CD14-positive monocyte (primary cell): ENCODE measurements at regions not wholly inside any gene's neighbourhood (a gene's known extent, or its start where the extent isn't known, plus 50 kb on each side); places are given as distances from the start of the nearest gene placed in this dataset.

Source experiments
- DNase-seq, 3 donors: peaks; one replicate each; pipeline ENCODE4 v3.0.0-alpha.2; 2011 to 2022
- H2AFZ ChIP-seq: 2 replicates; pipeline ENCODE4 v1.6.0; 2012; ENCODE audit warnings: mild to moderate bottlenecking, low read depth, low read length, inconsistent platforms; ENCODE audit not compliant: insufficient read depth, poor library complexity, severe bottlenecking
- H3K27ac ChIP-seq, 2 donors: 1 replicate in 1 of 2; 2 replicates in 1 of 2; pipeline ENCODE4 v1.5.1; 2012 to 2013; ENCODE audit warnings: low read length in 2 of 2, control low read depth in 1 of 2, inconsistent platforms in 1 of 2, low read depth in 1 of 2, mild to moderate bottlenecking in 1 of 2
- H3K27me3 ChIP-seq, 2 donors: one replicate each; pipeline versions ENCODE4 v1.6.0 to v1.6.1; 2011 to 2013; ENCODE audit warnings: low read length in 2 of 2; ENCODE audit not compliant: control insufficient read depth in 2 of 2, insufficient read depth in 2 of 2
- H3K36me3 ChIP-seq, 2 donors: replicated peaks in 1 of 2; 1 replicate in 1 of 2; 2 replicates in 1 of 2; pipeline versions ENCODE4 v1.5.1 to v1.6.1; 2012 to 2013; ENCODE audit warnings: low read length in 2 of 2, control low read depth in 1 of 2, inconsistent platforms in 1 of 2, mild to moderate bottlenecking in 1 of 2; ENCODE audit not compliant: insufficient read depth in 2 of 2, control insufficient read depth in 1 of 2
- H3K4me1 ChIP-seq, 2 donors: 1 replicate in 1 of 2; 2 replicates in 1 of 2; pipeline versions ENCODE4 v1.5.1 to v1.6.1; 2012 to 2013; ENCODE audit warnings: low read length in 2 of 2, control low read depth in 1 of 2, inconsistent platforms in 1 of 2, mild to moderate bottlenecking in 1 of 2, moderate library complexity in 1 of 2; ENCODE audit not compliant: insufficient read depth in 2 of 2, control insufficient read depth in 1 of 2
- H3K4me2 ChIP-seq: replicated peaks from 2 replicates; pipeline ENCODE3; 2012; ENCODE audit warnings: low read length, moderate library complexity, mild to moderate bottlenecking; ENCODE audit not compliant: poor library complexity, severe bottlenecking; ENCODE audit errors: extremely low read depth
- H3K4me3 ChIP-seq, 3 experiments: fragments of 200-600 bp in 1 of 3; sonication (generic) in 1 of 3; replicated peaks in 1 of 3; 1 replicate in 2 of 3; 2 replicates in 1 of 3; pipeline ENCODE4 v1.5.1; 2011 to 2013; ENCODE audit warnings: low read length in 3 of 3, mild to moderate bottlenecking in 3 of 3, control low read depth in 2 of 3, low read depth in 2 of 3, inconsistent platforms in 1 of 3, moderate library complexity in 1 of 3
- H3K79me2 ChIP-seq: 2 replicates; pipeline ENCODE4 v1.6.0; 2012; ENCODE audit warnings: mild to moderate bottlenecking, control low read depth, inconsistent platforms, low read length, moderate library complexity; ENCODE audit not compliant: insufficient read depth
- H3K9ac ChIP-seq: 2 replicates; pipeline ENCODE4 v1.6.0; 2017; ENCODE audit warnings: low read length, mild to moderate bottlenecking; ENCODE audit not compliant: insufficient read depth, poor library complexity, severe bottlenecking
- H3K9me3 ChIP-seq, 2 donors: replicated peaks in 1 of 2; 1 replicate in 1 of 2; 2 replicates in 1 of 2; pipeline versions ENCODE4 v1.5.1 to v1.6.1; 2012 to 2013; ENCODE audit warnings: low read length in 2 of 2, control low read depth in 1 of 2; ENCODE audit not compliant: control insufficient read depth in 1 of 2, insufficient read depth in 1 of 2
- H4K20me1 ChIP-seq: 2 replicates; pipeline ENCODE4 v1.6.0; 2012; ENCODE audit warnings: mild to moderate bottlenecking, low read length, control low read depth, moderate library complexity; ENCODE audit not compliant: insufficient read depth
- H3K27ac Mint-ChIP-seq, 7 donors: one replicate each; pipeline ENCODE4 v1.8.0; 2020; ENCODE audit warnings: mild to moderate bottlenecking in 7 of 7, mixed read lengths in 7 of 7, moderate library complexity in 6 of 7, inconsistent platforms in 2 of 7
- H3K27me3 Mint-ChIP-seq, 3 donors: one replicate each; pipeline ENCODE4 v1.8.0; 2021 to 2022; ENCODE audit warnings: low read depth in 3 of 3, mild to moderate bottlenecking in 3 of 3, mixed read lengths in 3 of 3, moderate library complexity in 3 of 3, inconsistent platforms in 1 of 3
- H3K36me3 Mint-ChIP-seq, 2 donors: one replicate each; pipeline ENCODE4 v1.8.0; 2020; ENCODE audit warnings: mixed read lengths in 2 of 2, inconsistent platforms in 1 of 2, mild to moderate bottlenecking in 1 of 2
- H3K4me1 Mint-ChIP-seq: one replicate; pipeline ENCODE4 v1.8.0; 2020; ENCODE audit warnings: mild to moderate bottlenecking, mixed read lengths
- H3K4me3 Mint-ChIP-seq, 2 donors: one replicate each; pipeline ENCODE4 v1.8.0; 2020; ENCODE audit warnings: mild to moderate bottlenecking in 2 of 2, mixed read lengths in 2 of 2, moderate library complexity in 1 of 2
- H3K9me3 Mint-ChIP-seq, 7 donors: one replicate each; pipeline ENCODE4 v1.8.0; 2020 to 2022; ENCODE audit warnings: mixed read lengths in 7 of 7, mild to moderate bottlenecking in 6 of 7, moderate library complexity in 6 of 7, inconsistent platforms in 2 of 7
- WGBS: methylation state at CpG from one replicate; pipeline ENCODE4 v1.1.5; 2013; ENCODE audit warnings: missing lambda C conversion rate; ENCODE audit not compliant: insufficient coverage; 5-methylcytosine and 5-hydroxymethylcytosine counted together
- intact Hi-C, 2 donors: fragments of 100-400 bp; cut with micrococcal nuclease; formaldehyde crosslinking; loops; one replicate each; pipeline versions ENCODE4 v1.15.0 to v1.15.1; 2023
- TF ChIP-seq, protein P1 (sequence below): fragments of 200-600 bp; IDR thresholded peaks from one replicate; pipeline ENCODE4 v1.8.0; 2022; ENCODE audit warnings: antibody characterized with exemption, mild to moderate bottlenecking

DNA sequence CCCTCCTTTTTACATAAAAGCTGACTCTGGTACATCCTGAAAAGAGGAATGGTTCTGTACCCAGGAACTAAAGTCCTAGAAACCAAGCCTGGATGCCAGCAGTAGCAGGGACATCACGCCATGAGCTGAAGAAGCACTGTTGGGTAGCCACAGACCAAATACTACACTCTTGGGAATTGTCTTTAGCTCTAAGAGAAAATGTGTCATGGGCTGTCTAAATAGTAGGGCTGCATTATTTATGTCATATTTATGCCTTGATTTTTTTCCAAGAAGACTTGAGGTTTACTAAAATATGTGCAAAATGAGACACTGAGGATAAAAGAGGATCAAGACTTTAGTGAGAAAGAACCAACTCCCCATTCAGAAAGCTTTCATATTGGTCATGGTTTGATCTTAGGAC lies 213.6 kb downstream of the RAB38 start:
- WGBS: no CpG with 5 or more reads among the region's 1 CpG
- H3K27ac ChIP-seq: no peak overlapping the region
- no peak overlapping the region for H2AFZ ChIP-seq
- no peaks in the 10 kb centered on the region for H3K36me3 ChIP-seq
- no peaks in the 10 kb centered on the region for H3K79me2 ChIP-seq
- H4K20me1 ChIP-seq: no peaks in the 10 kb centered on the region
- no peaks in the 10 kb centered on the region for H3K27me3 ChIP-seq
- no peaks in the 10 kb centered on the region for H3K36me3 Mint-ChIP-seq
- no peak overlapping the region for H3K4me3 Mint-ChIP-seq
- no peak overlapping the region for H3K4me2 ChIP-seq
- intact Hi-C loops: no loop called here
- H3K4me1 Mint-ChIP-seq: no peaks in the 10 kb centered on the region
- TF ChIP-seq, protein P1, sequence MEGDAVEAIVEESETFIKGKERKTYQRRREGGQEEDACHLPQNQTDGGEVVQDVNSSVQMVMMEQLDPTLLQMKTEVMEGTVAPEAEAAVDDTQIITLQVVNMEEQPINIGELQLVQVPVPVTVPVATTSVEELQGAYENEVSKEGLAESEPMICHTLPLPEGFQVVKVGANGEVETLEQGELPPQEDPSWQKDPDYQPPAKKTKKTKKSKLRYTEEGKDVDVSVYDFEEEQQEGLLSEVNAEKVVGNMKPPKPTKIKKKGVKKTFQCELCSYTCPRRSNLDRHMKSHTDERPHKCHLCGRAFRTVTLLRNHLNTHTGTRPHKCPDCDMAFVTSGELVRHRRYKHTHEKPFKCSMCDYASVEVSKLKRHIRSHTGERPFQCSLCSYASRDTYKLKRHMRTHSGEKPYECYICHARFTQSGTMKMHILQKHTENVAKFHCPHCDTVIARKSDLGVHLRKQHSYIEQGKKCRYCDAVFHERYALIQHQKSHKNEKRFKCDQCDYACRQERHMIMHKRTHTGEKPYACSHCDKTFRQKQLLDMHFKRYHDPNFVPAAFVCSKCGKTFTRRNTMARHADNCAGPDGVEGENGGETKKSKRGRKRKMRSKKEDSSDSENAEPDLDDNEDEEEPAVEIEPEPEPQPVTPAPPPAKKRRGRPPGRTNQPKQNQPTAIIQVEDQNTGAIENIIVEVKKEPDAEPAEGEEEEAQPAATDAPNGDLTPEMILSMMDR: no peak
- no peak overlapping the region for H3K27ac Mint-ChIP-seq
- H3K27me3 Mint-ChIP-seq: peaks cover 0 to 2% (median 0%) of the 10 kb centered on the region in 3 donors
- peaks cover 0 to 3% (median 0%) of the 10 kb centered on the region in 7 donors for H3K9me3 Mint-ChIP-seq
- no peak overlapping the region for H3K4me3 ChIP-seq
- no peaks in the 10 kb centered on the region for H3K4me1 ChIP-seq
- no peak for DNase-seq
- no peaks in the 10 kb centered on the region for H3K9me3 ChIP-seq
- H3K9ac ChIP-seq: no peak overlapping the region

DNA sequence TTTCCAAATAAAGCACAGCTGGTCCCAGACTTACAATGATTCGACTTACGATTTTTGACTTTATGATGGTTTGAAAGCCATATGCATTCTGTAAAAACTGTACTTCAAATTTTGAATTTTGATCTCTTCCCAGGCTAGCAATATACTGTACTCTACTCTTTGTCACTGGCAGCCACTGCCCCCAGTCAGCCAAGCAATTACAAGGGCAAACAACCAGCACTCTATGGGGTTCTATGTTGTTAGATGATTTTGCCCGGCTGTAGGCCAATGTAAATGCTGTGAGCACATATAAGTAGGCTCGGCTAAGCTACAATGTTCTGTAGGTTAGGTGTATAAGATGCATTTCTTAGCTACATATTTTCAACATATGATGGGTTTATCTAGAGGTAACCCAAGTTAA lies 217.3 kb downstream of the RAB38 start:
- intact Hi-C loops: no loop called here
- Histone ChIP-seq H4K20me1 (no peaks in the 10 kb centered on the region), H3K27ac (no peak overlapping the region), H3K27me3 (no peaks in the 10 kb centered on the region), H3K9ac (no peak overlapping the region), H3K4me2 (no peak overlapping the region), H2AFZ (no peak overlapping the region), H3K79me2 (no peaks in the 10 kb centered on the region), H3K4me1 (no peaks in the 10 kb centered on the region), H3K36me3 (no peaks in the 10 kb centered on the region), H3K9me3 (no peaks in the 10 kb centered on the region), H3K4me3 (no peak overlapping the region)
- Mint-ChIP-seq H3K4me1 (no peaks in the 10 kb centered on the region), H3K27me3 (peaks cover 0 to 2% (median 0%) of the 10 kb centered on the region in 3 donors), H3K4me3 (no peak overlapping the region), H3K9me3 (peaks cover 0 to 2% (median 0%) of the 10 kb centered on the region in 7 donors), H3K27ac (no peak overlapping the region), H3K36me3 (no peaks in the 10 kb centered on the region)
- TF ChIP-seq, protein P1: no peak
- WGBS: no CpG with 5 or more reads among the region's 4 CpGs
- no peak for DNase-seq
